ENCODE measurements at regions not wholly inside any gene's neighbourhood (a gene's known extent, or its start where the extent isn't known, plus 50 kb on each side); places are given as distances from the start of the nearest gene placed in this dataset.

GRCh38 chr15:69892351-69892750 lies 205.4 kb downstream of the TLE3 start:
- TF ChIP-seq, protein P1, sequence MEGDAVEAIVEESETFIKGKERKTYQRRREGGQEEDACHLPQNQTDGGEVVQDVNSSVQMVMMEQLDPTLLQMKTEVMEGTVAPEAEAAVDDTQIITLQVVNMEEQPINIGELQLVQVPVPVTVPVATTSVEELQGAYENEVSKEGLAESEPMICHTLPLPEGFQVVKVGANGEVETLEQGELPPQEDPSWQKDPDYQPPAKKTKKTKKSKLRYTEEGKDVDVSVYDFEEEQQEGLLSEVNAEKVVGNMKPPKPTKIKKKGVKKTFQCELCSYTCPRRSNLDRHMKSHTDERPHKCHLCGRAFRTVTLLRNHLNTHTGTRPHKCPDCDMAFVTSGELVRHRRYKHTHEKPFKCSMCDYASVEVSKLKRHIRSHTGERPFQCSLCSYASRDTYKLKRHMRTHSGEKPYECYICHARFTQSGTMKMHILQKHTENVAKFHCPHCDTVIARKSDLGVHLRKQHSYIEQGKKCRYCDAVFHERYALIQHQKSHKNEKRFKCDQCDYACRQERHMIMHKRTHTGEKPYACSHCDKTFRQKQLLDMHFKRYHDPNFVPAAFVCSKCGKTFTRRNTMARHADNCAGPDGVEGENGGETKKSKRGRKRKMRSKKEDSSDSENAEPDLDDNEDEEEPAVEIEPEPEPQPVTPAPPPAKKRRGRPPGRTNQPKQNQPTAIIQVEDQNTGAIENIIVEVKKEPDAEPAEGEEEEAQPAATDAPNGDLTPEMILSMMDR (IDR thresholded peaks at IDR 0.05; ENCODE audit: low read length) = no peak
- TF ChIP-seq EZH2 (optimal IDR thresholded peaks at IDR 0.05; ENCODE audit: low read depth, low read length) = no peak

Measured in MM.1S (cell line).